Mammary epithelial cell (primary cell): ENCODE measurements at regions not wholly inside any gene's neighbourhood (a gene's known extent, or its start where the extent isn't known, plus 50 kb on each side); places are given as distances from the start of the nearest gene placed in this dataset.

Experiments
- EZH2 ChIP-seq: IDR thresholded peaks from 2 replicates; pipeline ENCODE4 v1.6.1; 2012; ENCODE audit warnings: low read length, inconsistent platforms, borderline replicate concordance
- TF ChIP-seq, protein P1 (sequence below), 2 donors: IDR thresholded peaks in 1 of 2; conservative IDR thresholded peaks in 1 of 2; 2 replicates each; pipeline ENCODE4 v1.5.1; 2011 to 2012; ENCODE audit warnings: inconsistent platforms in 2 of 2, low read length in 2 of 2, mild to moderate bottlenecking in 2 of 2, control low read depth in 1 of 2, low read depth in 1 of 2; ENCODE audit not compliant: insufficient read depth in 1 of 2; ENCODE audit errors: extremely low read depth in 1 of 2

DNA sequence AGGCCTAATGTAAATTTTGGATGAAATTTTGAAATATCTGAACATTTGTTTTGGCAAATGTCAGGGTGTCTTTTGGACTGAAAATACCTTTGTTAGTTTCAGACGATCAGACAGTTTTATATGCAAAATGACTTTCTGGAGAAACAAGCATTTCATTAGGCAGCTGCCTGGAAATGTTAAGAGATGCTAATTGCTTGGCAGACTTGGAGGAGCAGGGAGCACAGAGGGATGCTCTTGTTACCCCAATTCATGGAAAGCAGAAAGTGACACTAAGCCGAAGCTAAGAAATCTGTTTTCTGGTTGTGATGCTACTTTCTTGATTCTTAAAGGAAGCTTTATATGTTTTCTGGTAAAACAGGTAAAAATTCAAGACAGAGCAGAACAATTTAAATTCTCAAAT, 204.3 kb upstream of the GBE1 start:
- TF ChIP-seq, protein P1, sequence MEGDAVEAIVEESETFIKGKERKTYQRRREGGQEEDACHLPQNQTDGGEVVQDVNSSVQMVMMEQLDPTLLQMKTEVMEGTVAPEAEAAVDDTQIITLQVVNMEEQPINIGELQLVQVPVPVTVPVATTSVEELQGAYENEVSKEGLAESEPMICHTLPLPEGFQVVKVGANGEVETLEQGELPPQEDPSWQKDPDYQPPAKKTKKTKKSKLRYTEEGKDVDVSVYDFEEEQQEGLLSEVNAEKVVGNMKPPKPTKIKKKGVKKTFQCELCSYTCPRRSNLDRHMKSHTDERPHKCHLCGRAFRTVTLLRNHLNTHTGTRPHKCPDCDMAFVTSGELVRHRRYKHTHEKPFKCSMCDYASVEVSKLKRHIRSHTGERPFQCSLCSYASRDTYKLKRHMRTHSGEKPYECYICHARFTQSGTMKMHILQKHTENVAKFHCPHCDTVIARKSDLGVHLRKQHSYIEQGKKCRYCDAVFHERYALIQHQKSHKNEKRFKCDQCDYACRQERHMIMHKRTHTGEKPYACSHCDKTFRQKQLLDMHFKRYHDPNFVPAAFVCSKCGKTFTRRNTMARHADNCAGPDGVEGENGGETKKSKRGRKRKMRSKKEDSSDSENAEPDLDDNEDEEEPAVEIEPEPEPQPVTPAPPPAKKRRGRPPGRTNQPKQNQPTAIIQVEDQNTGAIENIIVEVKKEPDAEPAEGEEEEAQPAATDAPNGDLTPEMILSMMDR (conservative IDR thresholded peaks at IDR 0.05 in 1 of 2, IDR thresholded peaks at IDR 0.05 in 1 of 2; ENCODE audit: extremely low read depth in 1 of 2, insufficient read depth in 1 of 2, low read depth in 1 of 2, low read length in 2 of 2) = no peak
- no peak for TF ChIP-seq EZH2
